H1 (cell line): ENCODE measurements at regions not wholly inside any gene's neighbourhood (a gene's known extent, or its start where the extent isn't known, plus 50 kb on each side); places are given as distances from the start of the nearest gene placed in this dataset.

Experiments used
- CTCF ChIA-PET: fragments of 300-600 bp; sonication (Branson Sonifier 250); formaldehyde crosslinking; loops from one replicate; lab custom pipeline; 2021; ENCODE audit not compliant: partially characterized antibody; lab: Charles Lee
- POLR2A ChIA-PET: fragments of 300-600 bp; sonication (Branson Sonifier 250); formaldehyde crosslinking; loops from one replicate; lab custom pipeline; 2021; ENCODE audit warnings: inconsistent platforms; ENCODE audit not compliant: partially characterized antibody; lab: Charles Lee
- DNase-seq, 2 experiments: peaks; one replicate each; pipeline versions ENCODE4 v3.0.0 to v3.0.0-alpha.2; 2010 to 2022; ENCODE audit warnings: low spot score in 2 of 2, low read depth in 1 of 2, mixed read lengths in 1 of 2
- FAIRE-seq: peaks from 2 replicates; lab custom pipeline; 2011; peaks lifted over from hg19 to GRCh38; lab: Jason Lieb, UNC
- H2AFZ ChIP-seq: 2 replicates; pipeline ENCODE4 v1.8.1; 2012; ENCODE audit warnings: low read length, inconsistent platforms
- H2AK5ac ChIP-seq: 2 replicates; pipeline ENCODE4 v1.6.1; 2013; ENCODE audit warnings: low read depth, low read length
- H2BK120ac ChIP-seq: replicated peaks from 2 replicates; pipeline ENCODE3; 2013; ENCODE audit warnings: low read depth, low read length, inconsistent platforms
- H2BK12ac ChIP-seq: 2 replicates; pipeline ENCODE4 v1.6.1; 2013; ENCODE audit warnings: low read depth, low read length
- H2BK15ac ChIP-seq: 2 replicates; pipeline ENCODE4 v1.6.1; 2013; ENCODE audit warnings: low read length
- H2BK20ac ChIP-seq: 2 replicates; pipeline ENCODE4 v1.6.1; 2013; ENCODE audit warnings: low read length
- H2BK5ac ChIP-seq: 2 replicates; pipeline ENCODE4 v1.6.1; 2013; ENCODE audit warnings: low read depth, low read length
- H3K14ac ChIP-seq: 2 replicates; pipeline ENCODE4 v1.6.1; 2013; ENCODE audit warnings: inconsistent platforms; ENCODE audit not compliant: insufficient read length
- H3K18ac ChIP-seq: 2 replicates; pipeline ENCODE4 v1.6.1; 2013; ENCODE audit warnings: low read length; ENCODE audit errors: extremely low read depth
- H3K23ac ChIP-seq: 2 replicates; pipeline ENCODE4 v1.6.1; 2013; ENCODE audit warnings: inconsistent platforms; ENCODE audit not compliant: insufficient read length
- H3K23me2 ChIP-seq: 2 replicates; pipeline ENCODE4 v1.6.1; 2013; ENCODE audit warnings: low read depth, low read length
- H3K27ac ChIP-seq: 2 replicates; pipeline ENCODE4 v1.6.1; 2011; ENCODE audit warnings: low read depth, low read length, inconsistent platforms
- H3K27me3 ChIP-seq, 4 experiments: replicated peaks in 1 of 4; 1 replicate in 1 of 4; 2 replicates in 3 of 4; pipeline versions ENCODE4 v1.6.1 to v1.8.1; 2011 to 2013; ENCODE audit warnings: low read length in 3 of 4, mild to moderate bottlenecking in 3 of 4, inconsistent platforms in 2 of 4, mixed read lengths in 2 of 4, moderate library complexity in 1 of 4; ENCODE audit not compliant: control insufficient read depth in 3 of 4, insufficient read depth in 3 of 4; ENCODE audit errors: extremely low read depth in 1 of 4
- H3K36me3 ChIP-seq, 4 experiments: 2 replicates each; pipeline versions ENCODE4 v1.6.1 to v1.8.1; 2011 to 2013; ENCODE audit warnings: mild to moderate bottlenecking in 4 of 4, low read length in 3 of 4, moderate library complexity in 2 of 4, control low read depth in 1 of 4, inconsistent platforms in 1 of 4; ENCODE audit not compliant: insufficient read depth in 4 of 4, control insufficient read depth in 2 of 4
- H3K4ac ChIP-seq: replicated peaks from 2 replicates; pipeline ENCODE3; 2013; ENCODE audit warnings: low read length, low read depth, mixed read lengths, inconsistent platforms; ENCODE audit not compliant: insufficient read length
- H3K4me1 ChIP-seq, 4 experiments: replicated peaks in 1 of 4; 1 replicate in 1 of 4; 2 replicates in 3 of 4; pipeline versions ENCODE4 v1.6.1 to v1.8.1; 2011 to 2013; ENCODE audit warnings: low read length in 3 of 4, inconsistent platforms in 2 of 4, mixed read lengths in 1 of 4; ENCODE audit not compliant: insufficient read depth in 4 of 4, control insufficient read depth in 3 of 4
- H3K4me2 ChIP-seq, 2 experiments: 2 replicates each; pipeline versions ENCODE4 v1.6.1 to v1.8.1; 2011 to 2013; ENCODE audit warnings: low read depth in 2 of 2, low read length in 2 of 2, control low read depth in 1 of 2, inconsistent platforms in 1 of 2, mild to moderate bottlenecking in 1 of 2; ENCODE audit not compliant: insufficient read depth in 1 of 2
- H3K4me3 ChIP-seq, 4 experiments: fragments of 200-600, 300-600 bp in 1 of 4; sonication (generic), shearing (Covaris generic), sonication (Bioruptor Twin) in 1 of 4; 2 replicates each; pipeline versions ENCODE4 v1.5.1 to v1.8.1; 2011 to 2016; ENCODE audit warnings: low read length in 4 of 4, low read depth in 3 of 4, control low read depth in 2 of 4, inconsistent platforms in 2 of 4, mild to moderate bottlenecking in 2 of 4, mixed read lengths in 1 of 4, moderate library complexity in 1 of 4; ENCODE audit not compliant: insufficient read depth in 2 of 4; ENCODE audit errors: extremely low read depth in 1 of 4
- H3K56ac ChIP-seq: replicated peaks from 2 replicates; pipeline ENCODE3; 2013; ENCODE audit warnings: low read depth, mild to moderate bottlenecking, mixed read lengths, low read length, inconsistent platforms; ENCODE audit not compliant: insufficient read length
- H3K79me1 ChIP-seq: 2 replicates; pipeline ENCODE4 v1.6.1; 2013; ENCODE audit warnings: low read depth, low read length, control low read depth
- H3K79me2 ChIP-seq, 2 experiments: 2 replicates each; pipeline versions ENCODE4 v1.6.1 to v1.8.1; 2012 to 2013; ENCODE audit warnings: low read length in 2 of 2, mild to moderate bottlenecking in 2 of 2, inconsistent platforms in 1 of 2; ENCODE audit not compliant: insufficient read depth in 2 of 2, control insufficient read depth in 1 of 2
- H3K9ac ChIP-seq, 4 experiments: replicated peaks in 1 of 4; 1 replicate in 1 of 4; 2 replicates in 3 of 4; pipeline versions ENCODE4 v1.6.1 to v1.8.1; 2011 to 2013; ENCODE audit warnings: low read depth in 3 of 4, low read length in 3 of 4, control low read depth in 2 of 4, mild to moderate bottlenecking in 2 of 4, moderate library complexity in 2 of 4, inconsistent platforms in 1 of 4; ENCODE audit errors: extremely low read depth in 1 of 4
- H3K9me3 ChIP-seq, 2 experiments: 2 replicates each; pipeline versions ENCODE4 v1.6.1 to v1.8.1; 2012 to 2013; ENCODE audit warnings: mild to moderate bottlenecking in 2 of 2, moderate library complexity in 2 of 2, control low read depth in 1 of 2, inconsistent platforms in 1 of 2, low read depth in 1 of 2, low read length in 1 of 2, mixed read lengths in 1 of 2; ENCODE audit not compliant: insufficient read depth in 2 of 2
- H4K20me1 ChIP-seq, 2 experiments: replicated peaks in 1 of 2; 2 replicates each; pipeline versions ENCODE3 to v1.8.1; 2011 to 2013; ENCODE audit warnings: inconsistent platforms in 2 of 2, low read length in 2 of 2, mild to moderate bottlenecking in 1 of 2; ENCODE audit not compliant: insufficient read depth in 2 of 2, control insufficient read depth in 1 of 2
- H4K5ac ChIP-seq: 2 replicates; pipeline ENCODE4 v1.6.1; 2013; ENCODE audit warnings: low read length, low read depth, mixed read lengths, inconsistent platforms; ENCODE audit not compliant: insufficient read length
- H4K8ac ChIP-seq: 2 replicates; pipeline ENCODE4 v1.8.0; 2013; ENCODE audit warnings: mild to moderate bottlenecking, moderate library complexity, low read length, inconsistent platforms; ENCODE audit not compliant: insufficient read depth; ENCODE audit errors: extremely low read depth
- H4K91ac ChIP-seq: replicated peaks from 2 replicates; pipeline ENCODE3; 2013; ENCODE audit warnings: low read length, mixed read lengths, inconsistent platforms; ENCODE audit not compliant: insufficient read length
- BACH1 ChIP-seq: IDR thresholded peaks from 2 replicates; pipeline ENCODE4 v1.6.1; 2012; ENCODE audit warnings: low read length, improper control_type of control experiment
- CTBP2 ChIP-seq: IDR thresholded peaks from 2 replicates; pipeline ENCODE4 v1.7.0; 2011; ENCODE audit warnings: borderline replicate concordance, mild to moderate bottlenecking, moderate library complexity, mixed read lengths, low read length; ENCODE audit not compliant: insufficient read depth, insufficient read length
- EGR1 ChIP-seq: IDR thresholded peaks from 2 replicates; pipeline ENCODE4 v1.6.1; 2011; ENCODE audit warnings: low read depth, low read length, borderline replicate concordance
- GABPA ChIP-seq: IDR thresholded peaks from 2 replicates; pipeline ENCODE4 v1.6.1; 2011; ENCODE audit warnings: mild to moderate bottlenecking, low read length, moderate library complexity, borderline replicate concordance; ENCODE audit not compliant: insufficient read depth
- HDAC6 ChIP-seq: IDR thresholded peaks from one replicate; pipeline ENCODE4 v1.7.1; 2012; ENCODE audit warnings: low read depth, mild to moderate bottlenecking, inconsistent platforms, low read length, moderate library complexity
- JUN ChIP-seq: IDR thresholded peaks from 2 replicates; pipeline ENCODE4 v1.6.1; 2011; ENCODE audit warnings: low read depth, mild to moderate bottlenecking, improper control_type of control experiment, low read length
- KDM5A ChIP-seq: fragments of 200-600 bp; IDR thresholded peaks from 2 replicates; pipeline ENCODE4 v1.7.1; 2012; ENCODE audit warnings: mild to moderate bottlenecking, low read length, inconsistent platforms, mixed read lengths
- POLR2AphosphoS5 ChIP-seq: IDR thresholded peaks from 2 replicates; pipeline ENCODE4 v1.6.1; 2011; ENCODE audit warnings: low read depth, low read length
- RNF2 ChIP-seq: fragments of 200-900, 300-1000 bp; sonication (generic); IDR thresholded peaks from 2 replicates; pipeline ENCODE4 v1.7.1; 2016; ENCODE audit warnings: borderline replicate concordance, low read depth, mild to moderate bottlenecking, antibody characterized with exemption, low read length; ENCODE audit not compliant: poor library complexity, severe bottlenecking; ENCODE audit errors: missing control alignments
- SP1 ChIP-seq: IDR thresholded peaks from 2 replicates; pipeline ENCODE4 v1.6.1; 2011; ENCODE audit warnings: low read depth, low read length
- SP2 ChIP-seq: IDR thresholded peaks from 2 replicates; pipeline ENCODE4 v1.6.1; 2012; ENCODE audit warnings: mild to moderate bottlenecking, low read length, inconsistent platforms
- TEAD4 ChIP-seq: IDR thresholded peaks from 2 replicates; pipeline ENCODE4 v1.6.1; 2012; ENCODE audit warnings: low read depth, low read length, inconsistent platforms, mixed read lengths
- WGBS, 2 experiments: shearing (Covaris generic) in 1 of 2; methylation state at CpG; one replicate each; pipeline versions ENCODE4 v1.1.6 to v1.1.7; 2013 to 2015; ENCODE audit warnings: low lambda C conversion rate in 2 of 2, mixed read lengths in 2 of 2, inconsistent platforms in 1 of 2, low coverage in 1 of 2, missing lambda C conversion rate in 1 of 2; ENCODE audit not compliant: insufficient replicate concordance in 2 of 2, insufficient coverage in 1 of 2, insufficient read length in 1 of 2; ENCODE audit errors: extremely low coverage in 1 of 2, missing lambda C conversion rate in 1 of 2; 5-methylcytosine and 5-hydroxymethylcytosine counted together

DNA sequence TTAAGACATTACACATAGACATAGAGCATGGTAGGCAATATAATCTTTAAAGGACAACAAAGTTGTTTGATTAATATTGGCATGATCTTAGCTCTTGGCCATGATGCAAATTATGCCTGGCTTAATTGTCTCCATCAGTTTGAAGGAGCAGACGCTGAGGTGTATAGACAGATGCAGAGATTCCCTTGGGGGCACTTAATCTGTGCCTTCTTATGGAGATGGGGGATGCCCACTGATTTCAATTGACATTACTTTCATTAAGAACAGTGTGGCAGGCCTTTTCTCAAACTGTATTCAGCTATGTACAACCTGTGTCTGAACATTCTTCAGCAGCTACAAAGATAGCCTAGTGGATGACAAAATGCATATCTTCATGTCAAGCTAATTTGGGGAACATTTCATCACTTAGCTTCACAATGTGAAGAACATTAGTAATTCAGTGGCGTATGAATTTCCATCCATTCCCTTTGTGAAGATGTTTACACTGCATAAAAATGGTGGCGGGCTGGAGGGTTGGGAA lies 85.3 kb upstream of the MYCBP2 start:
- Histone ChIP-seq H3K36me3 (no peaks in the 10 kb centered on the region), H4K8ac (no peak overlapping the region), H4K91ac (no peak overlapping the region), H2AFZ (no peak overlapping the region), H3K4me1 (0 out of 7 replicates have a peak, but pooled peaks cover 0 to 3% (median 0%) of the 10 kb centered on the region in 4 experiments), H3K14ac (no peak overlapping the region), H2BK20ac (no peak overlapping the region), H3K4me2 (no peak overlapping the region), H2BK5ac (no peak overlapping the region), H2BK15ac (no peak overlapping the region), H2AK5ac (no peak overlapping the region), H3K18ac (no peak overlapping the region), H3K23ac (no peak overlapping the region), H3K9ac (no peak overlapping the region), H3K27me3 (no peaks in the 10 kb centered on the region), H2BK120ac (no peak overlapping the region), H2BK12ac (no peak overlapping the region), H4K20me1 (no peaks in the 10 kb centered on the region), H4K5ac (no peak overlapping the region), H3K56ac (no peak overlapping the region), H3K27ac (no peak overlapping the region), H3K23me2 (no peaks in the 10 kb centered on the region), H3K79me1 (no peaks in the 10 kb centered on the region), H3K9me3 (no peaks in the 10 kb centered on the region), H3K4me3 (no peak overlapping the region), H3K4ac (no peak overlapping the region), H3K79me2 (no peaks in the 10 kb centered on the region)
- no peak for FAIRE-seq
- CTCF ChIA-PET = no interaction called here
- DNase-seq = no peak
- POLR2A ChIA-PET = no interaction called here
- TF ChIP-seq BACH1 (no peak), JUN (no peak), HDAC6 (no peak), TEAD4 (no peak), RNF2 (no peak), GABPA (no peak), EGR1 (no peak), SP2 (no peak), SP1 (no peak), CTBP2 (no peak), POLR2AphosphoS5 (no peak), KDM5A (no peak)
- WGBS, 2 experiments = 59% methylated on average over 3 of the region's 3 CpGs; no CpG with 5 or more reads in 1 of the 2 experiments
